ENCODE measurements at regions not wholly inside any gene's neighbourhood (a gene's known extent, or its start where the extent isn't known, plus 50 kb on each side); places are given as distances from the start of the nearest gene placed in this dataset.

- H3K27me3 ChIP-seq (ENCODE audit: insufficient read depth, low read length, poor library complexity) = no peaks in the 10 kb centered on the region
- DNase-seq (no peak), ATAC-seq (ENCODE audit: insufficient read depth, low read depth) (no peak)
- H2AFZ ChIP-seq (ENCODE audit: low read depth, low read length) = no peak overlapping the region
- H3K4me2 ChIP-seq (ENCODE audit: insufficient read depth, low read length) = no peak overlapping the region
- TF ChIP-seq EZH2 (IDR thresholded peaks at IDR 0.05; ENCODE audit: borderline replicate concordance, low read depth, low read length, severe bottlenecking) (no peak), CTCF (IDR thresholded peaks at IDR 0.05; ENCODE audit: borderline replicate concordance, extremely low read depth, low read length, poor library complexity, severe bottlenecking) (no peak)
- H3K9ac ChIP-seq (ENCODE audit: low read depth, low read length) = no peak overlapping the region
- H3K79me2 ChIP-seq (ENCODE audit: insufficient read depth, low read length) = no peaks in the 10 kb centered on the region
- no peaks in the 10 kb centered on the region for H4K20me1 ChIP-seq (ENCODE audit: insufficient read depth, low read length)
- H3K36me3 ChIP-seq (ENCODE audit: insufficient read depth, low read length) = no peaks in the 10 kb centered on the region
- no peak overlapping the region for H3K4me3 ChIP-seq (ENCODE audit: low read depth in 1 of 2, low read length in 2 of 2)
- no peak overlapping the region for H3K27ac ChIP-seq (ENCODE audit: low read length)
- H3K4me1 ChIP-seq (ENCODE audit: insufficient read depth, low read length) = no peaks in the 10 kb centered on the region
- H3K9me3 ChIP-seq (ENCODE audit: insufficient read depth, low read length, severe bottlenecking) = no peaks in the 10 kb centered on the region
Measured at GRCh38 chr2:84317135-84317534, 141.9 kb downstream of the SUCLG1 start.

- Histone ChIP-seq H3K36me3 (ENCODE audit: insufficient read depth, low read length) (no peaks in the 10 kb centered on the region), H3K79me2 (ENCODE audit: insufficient read depth, low read length) (no peaks in the 10 kb centered on the region), H4K20me1 (ENCODE audit: insufficient read depth, low read length) (no peaks in the 10 kb centered on the region), H3K4me3 (ENCODE audit: low read depth in 1 of 2, low read length in 2 of 2) (no peak overlapping the region), H3K27ac (ENCODE audit: low read length) (no peak overlapping the region), H3K27me3 (ENCODE audit: insufficient read depth, low read length, poor library complexity) (peaks cover 6% of the 10 kb centered on the region), H3K4me2 (ENCODE audit: insufficient read depth, low read length) (no peak overlapping the region), H3K9me3 (ENCODE audit: insufficient read depth, low read length, severe bottlenecking) (no peaks in the 10 kb centered on the region), H3K4me1 (ENCODE audit: insufficient read depth, low read length) (no peaks in the 10 kb centered on the region), H2AFZ (ENCODE audit: low read depth, low read length) (no peak overlapping the region), H3K9ac (ENCODE audit: low read depth, low read length) (no peak overlapping the region)
- DNase-seq (peak; percentile 79), ATAC-seq (ENCODE audit: insufficient read depth, low read depth) (peak; percentile 98)
- TF ChIP-seq CTCF (IDR thresholded peaks at IDR 0.05; ENCODE audit: borderline replicate concordance, extremely low read depth, low read length, poor library complexity, severe bottlenecking) = peak; percentile 97
- no peak for TF ChIP-seq EZH2 (IDR thresholded peaks at IDR 0.05; ENCODE audit: borderline replicate concordance, low read depth, low read length, severe bottlenecking)
Measured at GRCh38 chr2:84314901-84315330, 144.2 kb downstream of the SUCLG1 start.

- no peak overlapping the region for H3K4me3 ChIP-seq (ENCODE audit: low read depth in 1 of 2, low read length in 2 of 2)
- no peaks in the 10 kb centered on the region for H3K9me3 ChIP-seq (ENCODE audit: insufficient read depth, low read length, severe bottlenecking)
- no peaks in the 10 kb centered on the region for H3K79me2 ChIP-seq (ENCODE audit: insufficient read depth, low read length)
- H3K4me2 ChIP-seq (ENCODE audit: insufficient read depth, low read length) = no peak overlapping the region
- DNase-seq (no peak), ATAC-seq (ENCODE audit: insufficient read depth, low read depth) (no peak)
- H3K9ac ChIP-seq (ENCODE audit: low read depth, low read length) = no peak overlapping the region
- H4K20me1 ChIP-seq (ENCODE audit: insufficient read depth, low read length) = no peaks in the 10 kb centered on the region
- no peaks in the 10 kb centered on the region for H3K4me1 ChIP-seq (ENCODE audit: insufficient read depth, low read length)
- no peaks in the 10 kb centered on the region for H3K36me3 ChIP-seq (ENCODE audit: insufficient read depth, low read length)
- H3K27ac ChIP-seq (ENCODE audit: low read length) = no peak overlapping the region
- no peak for TF ChIP-seq EZH2 (IDR thresholded peaks at IDR 0.05; ENCODE audit: borderline replicate concordance, low read depth, low read length, severe bottlenecking)
- no peak for TF ChIP-seq CTCF (IDR thresholded peaks at IDR 0.05; ENCODE audit: borderline replicate concordance, extremely low read depth, low read length, poor library complexity, severe bottlenecking)
- H2AFZ ChIP-seq (ENCODE audit: low read depth, low read length) = no peak overlapping the region
- peaks cover 6% of the 10 kb centered on the region for H3K27me3 ChIP-seq (ENCODE audit: insufficient read depth, low read length, poor library complexity)
Measured at GRCh38 chr2:84314250-84314649, 144.8 kb downstream of the SUCLG1 start.

GRCh38 chr2:84309281-84309680 lies 149.8 kb downstream of the SUCLG1 start:
- no peak overlapping the region for H3K4me3 ChIP-seq (ENCODE audit: low read depth in 1 of 2, low read length in 2 of 2)
- H3K27ac ChIP-seq (ENCODE audit: low read length) = no peak overlapping the region
- H3K36me3 ChIP-seq (ENCODE audit: insufficient read depth, low read length) = no peaks in the 10 kb centered on the region
- peaks cover 6% of the 10 kb centered on the region for H3K27me3 ChIP-seq (ENCODE audit: insufficient read depth, low read length, poor library complexity)
- H4K20me1 ChIP-seq (ENCODE audit: insufficient read depth, low read length) = no peaks in the 10 kb centered on the region
- DNase-seq (no peak), ATAC-seq (ENCODE audit: insufficient read depth, low read depth) (no peak)
- no peak overlapping the region for H2AFZ ChIP-seq (ENCODE audit: low read depth, low read length)
- H3K79me2 ChIP-seq (ENCODE audit: insufficient read depth, low read length) = no peaks in the 10 kb centered on the region
- H3K9ac ChIP-seq (ENCODE audit: low read depth, low read length) = no peak overlapping the region
- H3K4me2 ChIP-seq (ENCODE audit: insufficient read depth, low read length) = no peak overlapping the region
- no peaks in the 10 kb centered on the region for H3K4me1 ChIP-seq (ENCODE audit: insufficient read depth, low read length)
- TF ChIP-seq EZH2 (IDR thresholded peaks at IDR 0.05; ENCODE audit: borderline replicate concordance, low read depth, low read length, severe bottlenecking) = no peak
- TF ChIP-seq CTCF (IDR thresholded peaks at IDR 0.05; ENCODE audit: borderline replicate concordance, extremely low read depth, low read length, poor library complexity, severe bottlenecking) = no peak
- H3K9me3 ChIP-seq (ENCODE audit: insufficient read depth, low read length, severe bottlenecking) = no peaks in the 10 kb centered on the region
